Activated CD4-positive, alpha-beta T cell treated with anti-CD3 and anti-CD28 coated beads, Interleukin-10, Interleukin-2, amounts not matched to agents 100 ng/mL and 50 ng/mL, durations not matched to agents 16 hours and 8 hours (primary cell): ENCODE measurements at regions not wholly inside any gene's neighbourhood (a gene's known extent, or its start where the extent isn't known, plus 50 kb on each side); places are given as distances from the start of the nearest gene placed in this dataset.
A peak's percentile ranks its signal among the peaks of the same experiment; 100 is the strongest.
"Not testable (repeated sequence)": the region's sequence is repeated elsewhere in the genome, so short reads cannot be mapped to it uniquely, and the experiment has no call there.

Source experiments
- DNase-seq: peaks from one replicate; pipeline ENCODE4 v3.0.0-alpha.2; 2020

DNA sequence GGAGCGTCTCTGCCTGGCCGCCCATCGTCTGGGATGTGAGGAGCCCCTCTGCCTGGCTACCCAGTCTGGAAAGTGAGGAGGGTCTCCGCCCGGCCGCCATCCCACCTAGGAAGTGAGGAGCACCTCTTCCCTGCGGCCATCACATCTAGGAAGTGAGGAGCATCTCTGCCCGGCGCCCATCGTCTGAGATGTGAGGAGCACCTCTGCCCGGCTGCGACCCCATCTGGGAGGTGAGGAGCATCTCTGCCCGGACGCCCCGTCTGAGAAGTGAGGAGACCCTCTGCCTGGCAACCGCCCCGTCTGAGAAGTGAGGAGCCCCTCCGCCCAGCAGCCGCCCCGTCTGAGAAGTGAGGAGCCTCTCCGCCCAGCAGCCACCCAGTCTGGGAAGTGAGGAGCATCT is 84.5 kb downstream of the IDS start:
- not testable (repeated sequence) for DNase-seq

GRCh38 chrX:149398027-149398426 is 107.1 kb downstream of the IDS start:
- DNase-seq: no peak

DNA sequence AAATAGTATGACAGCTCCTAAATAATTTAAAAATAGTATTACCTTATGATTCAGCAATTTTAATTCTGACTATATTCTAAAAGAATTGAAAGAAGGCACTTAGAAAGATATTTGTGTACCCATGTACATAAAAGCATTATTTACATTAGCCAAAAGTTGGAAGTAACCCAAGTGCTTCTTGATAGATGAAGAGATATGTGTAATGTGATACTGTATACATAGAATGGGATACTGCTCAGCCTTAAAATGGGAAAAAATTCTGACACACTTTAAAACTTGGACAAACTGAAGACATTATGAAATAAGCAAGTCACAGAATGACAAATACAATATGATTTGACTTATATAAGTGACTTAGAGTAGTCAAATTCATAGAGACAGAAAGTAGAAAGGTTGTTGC is 112.2 kb downstream of the IDS start:
- DNase-seq: no peak

DNA sequence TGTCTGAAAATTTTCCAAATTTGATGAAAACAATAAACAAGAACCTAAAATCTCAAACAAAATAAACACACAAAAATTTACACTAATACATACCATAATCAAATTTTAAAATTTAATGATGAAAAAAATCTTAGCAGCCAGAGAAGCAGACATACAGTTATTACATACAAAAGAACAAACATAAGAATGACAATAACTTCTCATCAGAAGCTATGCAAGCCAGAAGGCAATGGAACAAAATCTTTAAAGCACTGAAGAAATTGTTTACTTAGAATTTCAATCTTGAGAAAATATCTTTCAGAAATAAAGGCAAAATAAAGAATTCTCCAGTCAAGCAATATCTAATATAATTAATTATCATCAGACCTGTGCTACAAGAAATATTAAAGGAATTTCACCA is 121.3 kb downstream of the IDS start:
- no peak for DNase-seq

- peak; percentile 24 for DNase-seq
Measured at GRCh38 chrX:149374751-149375150, 130.4 kb downstream of the IDS start.

GRCh38 chrX:149372866-149373265 is 132.2 kb downstream of the IDS start:
- DNase-seq: no peak

GRCh38 chrX:149371986-149372385 is 133.1 kb downstream of the IDS start:
- no peak for DNase-seq

GRCh38 chrX:149370097-149370496 is 135.0 kb downstream of the IDS start:
- no peak for DNase-seq

- no peak for DNase-seq
Measured at GRCh38 chrX:149365552-149365951, 139.6 kb downstream of the IDS start.

DNA sequence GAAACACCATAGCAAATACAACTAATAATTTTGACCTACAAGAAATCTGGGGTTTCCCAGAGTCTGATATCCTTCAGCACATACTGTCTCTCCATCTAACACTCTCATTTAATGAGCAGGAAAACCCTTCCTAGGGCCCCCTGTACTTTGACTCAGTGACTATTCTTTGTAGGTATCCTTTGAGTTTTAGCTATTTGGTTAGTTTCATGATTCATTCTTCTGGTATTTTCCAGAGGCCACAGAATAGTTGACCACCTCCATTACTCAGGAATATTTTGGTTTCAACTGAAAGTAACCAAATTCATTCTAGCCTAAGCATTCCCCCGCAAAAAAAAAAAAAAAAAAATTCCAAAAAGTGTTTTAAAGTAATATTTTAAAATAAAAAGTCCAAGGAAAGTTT is 140.0 kb downstream of the IDS start:
- DNase-seq: no peak

- DNase-seq: no peak
Measured at GRCh38 chrX:149363965-149364364, 141.1 kb downstream of the IDS start.

DNA sequence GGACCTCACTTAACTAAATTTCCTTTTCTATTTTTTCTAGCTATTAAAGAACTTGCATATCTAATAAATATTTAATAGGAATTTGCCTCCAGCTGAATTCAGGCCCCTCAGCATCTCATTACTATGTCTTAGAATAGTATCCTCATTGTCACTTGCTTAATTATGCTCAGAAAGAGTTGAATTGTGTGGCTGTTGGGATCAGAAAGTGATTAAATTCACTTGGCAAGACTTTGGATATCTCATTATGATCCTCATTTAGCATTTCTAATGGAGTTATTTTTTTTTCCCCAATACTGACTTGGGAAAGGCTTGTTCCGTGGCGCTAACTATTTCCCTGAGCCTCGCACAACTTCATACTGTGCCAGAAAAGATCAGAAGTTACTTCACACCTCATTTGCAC is 158.8 kb downstream of the IDS start:
- no peak for DNase-seq

GRCh38 chrX:149322316-149322715 is 182.8 kb downstream of the IDS start:
- no peak for DNase-seq

- no peak for DNase-seq
Measured at GRCh38 chrX:149313871-149314371, 191.2 kb downstream of the IDS start.

- DNase-seq: no peak
Measured at GRCh38 chrX:149312988-149313387, 192.1 kb downstream of the IDS start.

GRCh38 chrX:149312097-149312496 is 193.0 kb downstream of the IDS start:
- DNase-seq: no peak

DNA sequence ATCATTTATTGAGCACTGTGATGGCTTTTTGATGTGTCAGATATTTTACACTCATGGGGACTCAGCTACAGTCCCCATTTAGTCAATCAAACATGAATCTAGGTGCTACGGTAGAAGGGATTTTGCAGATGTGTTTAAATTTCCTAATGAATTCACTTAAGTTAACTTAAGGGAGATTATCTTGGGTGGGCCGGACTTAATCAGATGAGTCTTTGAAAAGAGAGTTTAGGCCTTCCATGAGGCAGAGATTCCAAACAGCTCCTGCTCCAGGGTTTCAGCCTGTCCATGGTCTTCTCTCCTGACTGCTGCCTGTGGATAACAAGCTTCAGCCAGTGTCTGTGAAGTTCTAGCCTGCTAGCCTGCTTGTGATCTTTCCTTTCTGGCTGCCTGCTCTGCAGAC is 202.4 kb downstream of the IDS start:
- DNase-seq: no peak

DNA sequence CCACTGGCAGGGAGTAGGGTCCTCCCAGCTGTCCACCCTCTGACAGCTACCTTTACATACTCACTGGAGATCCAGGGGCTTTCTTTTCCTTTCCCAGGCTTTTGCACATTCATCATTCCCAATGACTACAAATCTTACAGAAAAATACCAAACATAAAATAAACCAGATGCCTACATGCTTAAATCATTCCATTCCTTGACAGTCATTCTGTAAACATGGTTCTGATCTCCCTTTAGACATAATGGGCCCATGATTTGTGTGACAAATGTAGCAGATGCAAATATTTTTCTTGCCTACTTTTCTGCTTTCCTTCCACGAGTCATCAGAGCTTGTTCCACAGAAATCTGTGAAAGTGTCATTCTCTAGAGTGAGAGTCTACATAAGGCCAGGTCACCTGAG is 207.0 kb downstream of the IDS start:
- DNase-seq: no peak

GRCh38 chrX:149296092-149296491 is 209.0 kb downstream of the IDS start:
- DNase-seq: no peak

- peak; percentile 71 for DNase-seq
Measured at GRCh38 chrX:149286940-149287349, 218.2 kb downstream of the IDS start.

DNA sequence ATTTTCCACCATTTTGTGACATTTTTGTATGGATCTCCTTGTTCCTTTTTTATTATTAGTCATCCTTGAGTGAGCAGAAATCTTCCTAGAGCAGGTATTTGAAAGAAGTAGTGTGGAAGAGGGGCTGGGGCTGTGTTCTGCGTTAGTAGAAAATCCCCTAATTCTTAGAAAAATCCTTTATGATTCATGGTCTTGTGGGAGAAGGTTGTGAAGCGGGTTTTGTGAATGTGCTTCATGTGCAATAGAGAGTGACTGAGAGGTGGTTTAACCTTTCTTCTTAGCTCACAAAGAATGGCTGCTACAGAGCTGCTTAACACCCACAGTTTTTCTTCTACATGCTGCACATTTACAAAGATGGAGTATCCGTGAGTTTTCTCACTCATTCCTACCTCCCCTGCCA is 220.5 kb downstream of the IDS start:
- peak; percentile 10 for DNase-seq

- no peak for DNase-seq
Measured at GRCh38 chrX:149283853-149284252, 221.3 kb downstream of the IDS start.

GRCh38 chrX:149282909-149283308 is 222.2 kb downstream of the IDS start:
- DNase-seq: no peak

- DNase-seq: no peak
Measured at GRCh38 chrX:149280011-149280410, 225.1 kb downstream of the IDS start.

DNA sequence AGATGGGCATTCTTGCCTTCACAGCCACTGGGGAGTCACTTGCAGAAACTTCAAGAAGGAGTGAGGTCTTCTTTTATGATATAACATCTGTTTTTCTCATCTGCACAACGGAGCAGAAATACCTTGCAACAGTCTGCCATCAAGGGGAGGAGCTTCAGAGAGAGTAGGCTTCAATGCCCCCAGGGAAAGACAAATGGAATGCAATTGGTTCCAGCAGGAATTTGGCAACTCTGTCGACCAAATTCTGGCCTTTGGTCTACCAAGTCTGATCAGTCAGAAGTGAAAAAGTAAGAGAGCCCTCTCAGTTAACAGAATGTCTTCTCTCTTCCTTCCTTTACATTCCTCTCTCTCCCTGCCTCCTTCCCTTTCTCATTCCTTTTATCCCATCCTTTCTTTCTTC is 229.3 kb downstream of the IDS start:
- DNase-seq: no peak

DNA sequence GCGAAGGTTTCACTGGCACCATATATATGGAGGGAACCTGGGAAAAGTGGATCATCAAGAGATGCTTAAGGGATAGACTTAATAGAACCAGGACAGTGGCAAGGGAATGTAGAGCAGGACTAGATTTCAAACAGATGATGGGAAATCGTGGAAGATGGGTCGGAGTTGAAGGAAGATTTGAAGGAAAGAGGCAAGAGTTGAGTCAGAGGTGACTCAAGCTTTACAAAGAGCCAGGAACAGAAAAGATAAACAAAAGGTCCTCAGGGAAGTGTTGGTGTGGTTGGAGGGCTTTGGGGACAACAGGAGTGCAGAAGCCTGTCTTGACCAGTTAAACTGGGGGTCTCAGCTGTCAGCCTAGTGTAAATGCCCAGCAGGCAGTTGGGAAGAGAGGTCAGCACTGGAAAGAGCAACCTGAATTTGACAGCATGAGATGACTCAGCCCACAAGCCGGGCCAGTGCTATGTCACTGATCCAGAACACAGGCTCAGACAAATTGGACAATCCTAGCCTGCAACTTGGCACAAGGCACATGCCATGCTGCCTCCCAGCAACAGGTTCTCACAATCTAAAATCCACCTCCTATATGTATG is 230.5 kb downstream of the IDS start:
- DNase-seq: no peak
